A673 (cell line): ENCODE measurements at regions not wholly inside any gene's neighbourhood (a gene's known extent, or its start where the extent isn't known, plus 50 kb on each side); places are given as distances from the start of the nearest gene placed in this dataset.

ENCODE experiments used
- BruUV-seq: library from RNA; stranded (reverse); fragments of 400-500 nt; replicated peaks from 2 replicates; lab custom pipeline; 2021; lab: Mats Ljungman, UMichigan
- CTCF ChIA-PET: fragments of 300-600 bp; sonication (Branson Sonifier 250); formaldehyde crosslinking; loops from one replicate; lab custom pipeline; 2022; ENCODE audit warnings: antibody characterized with exemption; lab: Charles Lee
- POLR2A ChIA-PET: fragments of 300-600 bp; sonication (Branson Sonifier 250); formaldehyde crosslinking; loops from one replicate; lab custom pipeline; 2022; ENCODE audit warnings: antibody characterized with exemption; ENCODE audit not compliant: low non-redundant PET; lab: Charles Lee
- DNase-seq: peaks from one replicate; pipeline ENCODE4 v3.0.0-alpha.2; 2015; ENCODE audit warnings: low spot score
- H3K27ac ChIP-seq: fragments of 200-600 bp; sonication (generic); 2 replicates; pipeline ENCODE4 v1.5.1; 2016; ENCODE audit warnings: mixed run types, low read depth, mild to moderate bottlenecking, mixed read lengths, antibody characterized with exemption, low read length; ENCODE audit not compliant: poor library complexity, severe bottlenecking
- H3K27me3 ChIP-seq: fragments of 200-600 bp; sonication (generic); replicated peaks from 2 replicates; pipeline ENCODE4 v1.6.1; 2017; ENCODE audit warnings: mixed run types, low read depth, mild to moderate bottlenecking, mixed read lengths, antibody characterized with exemption, low read length; ENCODE audit not compliant: insufficient read depth, poor library complexity
- H3K36me3 ChIP-seq: fragments of 200-600 bp; sonication (generic); 2 replicates; pipeline ENCODE4 v1.6.1; 2016; ENCODE audit warnings: mixed run types, mild to moderate bottlenecking, mixed read lengths, antibody characterized with exemption, low read length; ENCODE audit not compliant: insufficient read depth, poor library complexity, severe bottlenecking
- H3K4me1 ChIP-seq: fragments of 200-600 bp; sonication (generic); 2 replicates; pipeline ENCODE4 v1.6.1; 2017; ENCODE audit warnings: mixed run types, mild to moderate bottlenecking, mixed read lengths, antibody characterized with exemption, low read length; ENCODE audit not compliant: insufficient read depth, poor library complexity, severe bottlenecking
- H3K4me3 ChIP-seq: fragments of 200-600 bp; sonication (generic); 2 replicates; pipeline ENCODE4 v1.5.1; 2016; ENCODE audit warnings: low read depth, mixed run types, mild to moderate bottlenecking, mixed read lengths, low read length; ENCODE audit not compliant: poor library complexity, severe bottlenecking
- H3K9me3 ChIP-seq: fragments of 200-600 bp; sonication (generic); 2 replicates; pipeline ENCODE4 v1.6.1; 2016; ENCODE audit warnings: mixed run types, low read depth, mild to moderate bottlenecking, mixed read lengths, antibody characterized with exemption, low read length; ENCODE audit not compliant: poor library complexity, severe bottlenecking
- CTCF ChIP-seq: fragments of 300-800, 200-600 bp; sonication (generic); conservative IDR thresholded peaks from 2 replicates; pipeline ENCODE4 v1.5.1; 2017; ENCODE audit warnings: low read depth, mild to moderate bottlenecking, antibody characterized with exemption, low read length, moderate library complexity, mixed read lengths
- EZH2 ChIP-seq: fragments of 200-600 bp; sonication (generic); IDR thresholded peaks from 2 replicates; pipeline ENCODE4 v1.6.1; 2017; ENCODE audit warnings: borderline replicate concordance, low read depth, mild to moderate bottlenecking, mixed read lengths, antibody characterized with exemption, low read length; ENCODE audit not compliant: poor library complexity, severe bottlenecking
- intact Hi-C: fragments of 100-400 bp; cut with micrococcal nuclease; formaldehyde crosslinking; loops from one replicate; pipeline ENCODE4 v1.10.0; 2022; ENCODE audit not compliant: unreplicated experiment

- H3K4me3 ChIP-seq = no peak overlapping the region
- TF ChIP-seq EZH2 = no peak
- no peak for TF ChIP-seq CTCF
- H3K4me1 ChIP-seq = no peaks in the 10 kb centered on the region
- no peak overlapping the region for H3K27ac ChIP-seq
- no peaks in the 10 kb centered on the region for H3K36me3 ChIP-seq
- no peak for DNase-seq
- no TSS peak for BruUV-seq
- no peaks in the 10 kb centered on the region for H3K27me3 ChIP-seq
- intact Hi-C loops = no loop called here
- no peaks in the 10 kb centered on the region for H3K9me3 ChIP-seq
- CTCF ChIA-PET = no interaction called here
- POLR2A ChIA-PET = no interaction called here
Measured at GRCh38 chr4:138851391-138852335, 163.9 kb upstream of the NOCT start.

- H3K9me3 ChIP-seq = no peaks in the 10 kb centered on the region
- H3K27me3 ChIP-seq = no peaks in the 10 kb centered on the region
- ChIA-PET POLR2A (no interaction called here), CTCF (no interaction called here)
- intact Hi-C loops = no loop called here
- no peaks in the 10 kb centered on the region for H3K36me3 ChIP-seq
- no peak for DNase-seq
- H3K27ac ChIP-seq = no peak overlapping the region
- H3K4me3 ChIP-seq = no peak overlapping the region
- H3K4me1 ChIP-seq = no peaks in the 10 kb centered on the region
- BruUV-seq = no TSS peak
- TF ChIP-seq EZH2 (no peak), CTCF (no peak)
Measured at GRCh38 chr4:138845664-138846063, 169.9 kb upstream of the NOCT start.

GRCh38 chr4:138845054-138845453 lies 170.5 kb upstream of the NOCT start:
- ChIA-PET POLR2A (no interaction called here), CTCF (no interaction called here)
- Histone ChIP-seq H3K36me3 (no peaks in the 10 kb centered on the region), H3K27ac (no peak overlapping the region), H3K4me1 (no peaks in the 10 kb centered on the region), H3K4me3 (no peak overlapping the region), H3K27me3 (no peaks in the 10 kb centered on the region), H3K9me3 (no peaks in the 10 kb centered on the region)
- intact Hi-C loops = no loop called here
- TF ChIP-seq EZH2 = no peak
- TF ChIP-seq CTCF = no peak
- no peak for DNase-seq
- no TSS peak for BruUV-seq
